Mesodermal cell (in vitro differentiated cells): ENCODE measurements at regions not wholly inside any gene's neighbourhood (a gene's known extent, or its start where the extent isn't known, plus 50 kb on each side); places are given as distances from the start of the nearest gene placed in this dataset.
"Not testable (repeated sequence)": the region's sequence is repeated elsewhere in the genome, so short reads cannot be mapped to it uniquely, and the experiment has no call there.

Experiments
- H3K27ac ChIP-seq: 2 replicates; pipeline ENCODE4 v1.7.0; 2013; ENCODE audit warnings: mild to moderate bottlenecking, low read depth, low read length, moderate library complexity; ENCODE audit not compliant: severe bottlenecking
- H3K36me3 ChIP-seq: 2 replicates; pipeline ENCODE4 v1.7.1; 2013; ENCODE audit warnings: mild to moderate bottlenecking, low read length, moderate library complexity; ENCODE audit not compliant: control insufficient read depth, insufficient read depth
- H3K4me1 ChIP-seq: one replicate; pipeline ENCODE4 v1.7.1; 2013; ENCODE audit warnings: mild to moderate bottlenecking, low read length; ENCODE audit not compliant: insufficient read depth, control insufficient read depth, poor library complexity, severe bottlenecking
- H3K4me3 ChIP-seq: 2 replicates; pipeline ENCODE4 v1.7.0; 2013; ENCODE audit warnings: low read length, control low read depth, mild to moderate bottlenecking; ENCODE audit not compliant: insufficient read depth, poor library complexity, severe bottlenecking; ENCODE audit errors: extremely low read depth
- H3K9me3 ChIP-seq: 2 replicates; pipeline ENCODE4 v1.7.1; 2013; ENCODE audit warnings: mild to moderate bottlenecking, low read length, moderate library complexity; ENCODE audit not compliant: control insufficient read depth
- WGBS, 2 experiments: methylation state at CpG; one replicate each; pipeline ENCODE4 v1.1.5; 2013; ENCODE audit warnings: missing lambda C conversion rate in 2 of 2; ENCODE audit not compliant: insufficient coverage in 2 of 2; 5-methylcytosine and 5-hydroxymethylcytosine counted together

DNA sequence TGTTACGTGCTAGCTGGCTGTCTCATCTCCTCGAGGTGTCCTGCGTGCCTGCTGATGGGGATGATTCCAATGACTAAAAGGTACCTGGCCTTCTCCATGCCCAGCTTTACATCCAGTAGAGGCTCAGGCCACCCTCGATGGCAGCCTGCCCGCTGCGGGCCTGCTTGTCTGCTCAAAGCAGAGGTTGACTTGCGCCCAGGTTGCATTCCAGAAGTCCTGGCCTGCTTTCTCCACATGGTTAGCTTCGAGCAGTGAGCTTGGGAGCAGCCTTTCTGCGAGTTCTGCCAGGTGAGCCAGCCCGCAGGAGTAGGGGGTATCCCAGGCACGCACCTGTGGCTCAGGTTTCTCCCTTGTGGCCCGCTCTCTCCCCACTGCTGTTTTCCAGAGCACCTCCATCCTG lies 175.0 kb upstream of the PLGLB2 start:
- H3K4me3 ChIP-seq, H3K36me3 ChIP-seq, H3K27ac ChIP-seq, H3K4me1 ChIP-seq, H3K9me3 ChIP-seq: not testable (repeated sequence)
- no CpG with 5 or more reads among the region's 12 CpGs for WGBS, 2 experiments

DNA sequence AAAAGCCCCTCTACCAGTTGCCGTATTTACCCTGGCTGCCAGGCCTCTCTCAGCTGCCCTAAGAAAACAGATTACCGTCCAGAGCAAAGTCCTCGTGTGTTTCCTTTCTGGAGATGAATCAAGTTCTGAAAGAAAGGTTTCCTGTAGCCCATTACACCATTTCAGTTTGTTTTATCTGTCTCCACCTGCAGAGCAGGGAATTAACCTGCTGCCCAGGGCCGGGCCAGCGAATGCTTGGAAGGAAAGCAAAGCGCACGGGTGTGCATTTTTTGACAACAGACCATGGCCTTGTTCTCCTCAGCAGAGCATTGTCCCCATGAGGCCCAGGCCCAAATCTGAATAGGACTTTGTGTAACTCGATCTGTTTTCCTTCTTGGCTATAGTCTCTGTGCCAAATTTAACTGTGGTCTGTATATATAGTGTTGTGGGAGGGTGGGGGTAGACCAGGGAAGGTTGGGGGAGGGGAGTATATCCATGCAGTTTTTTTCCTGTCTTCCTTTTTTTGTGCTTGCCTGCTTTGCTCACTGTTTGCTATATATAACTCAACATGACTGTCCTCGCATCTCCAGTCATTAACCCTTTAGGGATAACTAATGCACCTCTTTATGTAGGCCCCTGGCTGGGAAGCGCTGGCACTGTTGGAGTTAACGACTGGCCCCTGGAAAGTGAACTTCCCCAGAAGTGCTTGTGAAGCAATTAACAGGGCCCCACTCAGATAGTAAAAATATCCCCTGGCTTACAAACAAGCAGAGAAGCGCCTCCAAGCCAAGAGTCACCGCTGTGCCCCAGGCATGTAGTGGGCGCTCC lies 174.3 kb upstream of the PLGLB2 start:
- no CpG with 5 or more reads among the region's 14 CpGs for WGBS, 2 experiments
- not testable (repeated sequence) for H3K27ac ChIP-seq, H3K4me1 ChIP-seq, H3K36me3 ChIP-seq, H3K9me3 ChIP-seq, H3K4me3 ChIP-seq

DNA sequence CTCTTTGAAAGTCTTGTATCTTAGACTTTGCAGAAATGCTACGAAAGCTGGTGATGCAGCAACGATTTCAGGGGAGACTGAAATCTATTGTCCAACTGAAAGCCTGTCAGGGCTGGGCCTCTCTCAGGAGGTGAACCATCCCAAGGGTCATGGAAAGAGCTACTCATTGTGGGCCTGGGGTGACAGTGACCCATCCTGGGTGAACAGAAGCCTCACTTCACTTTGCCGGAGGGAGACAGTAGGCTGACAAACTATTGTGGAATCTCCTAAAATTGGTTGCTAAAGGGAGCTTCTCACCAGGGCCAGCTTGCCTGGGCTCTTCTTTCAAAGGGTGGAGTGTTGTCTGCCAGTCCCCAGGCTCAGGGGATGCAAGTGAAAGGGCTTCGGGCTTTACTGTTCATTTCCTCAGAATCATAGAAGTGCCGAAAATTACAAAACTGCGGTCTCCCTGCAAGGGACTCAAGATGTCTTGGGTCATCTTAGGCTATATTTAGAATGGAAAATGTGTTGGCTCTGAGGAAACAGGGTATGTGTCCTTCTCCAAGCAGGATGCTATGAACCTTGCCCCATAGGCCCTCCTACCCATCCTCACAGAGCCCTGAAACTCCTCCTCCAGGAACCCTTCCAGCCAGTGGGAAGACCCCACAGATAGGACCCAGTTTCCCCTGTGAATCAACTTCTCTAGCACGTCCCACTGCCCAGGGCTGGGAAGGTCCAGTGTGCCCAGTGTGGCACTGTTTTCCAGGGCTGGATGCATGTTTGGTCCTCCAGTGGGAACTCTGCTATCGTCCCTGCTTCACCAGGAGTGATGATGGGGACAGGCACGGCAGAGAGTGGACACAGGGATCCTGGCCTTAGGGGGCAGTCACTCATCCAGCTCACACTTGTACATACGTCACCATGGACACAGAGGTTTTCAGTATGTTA lies 173.4 kb upstream of the PLGLB2 start:
- H3K9me3 ChIP-seq, H3K4me3 ChIP-seq, H3K27ac ChIP-seq, H3K36me3 ChIP-seq, H3K4me1 ChIP-seq: not testable (repeated sequence)
- WGBS, 2 experiments, result 60% methylated on average over 1 of the region's 10 CpGs; no CpG with 5 or more reads in 1 of the 2 experiments

DNA sequence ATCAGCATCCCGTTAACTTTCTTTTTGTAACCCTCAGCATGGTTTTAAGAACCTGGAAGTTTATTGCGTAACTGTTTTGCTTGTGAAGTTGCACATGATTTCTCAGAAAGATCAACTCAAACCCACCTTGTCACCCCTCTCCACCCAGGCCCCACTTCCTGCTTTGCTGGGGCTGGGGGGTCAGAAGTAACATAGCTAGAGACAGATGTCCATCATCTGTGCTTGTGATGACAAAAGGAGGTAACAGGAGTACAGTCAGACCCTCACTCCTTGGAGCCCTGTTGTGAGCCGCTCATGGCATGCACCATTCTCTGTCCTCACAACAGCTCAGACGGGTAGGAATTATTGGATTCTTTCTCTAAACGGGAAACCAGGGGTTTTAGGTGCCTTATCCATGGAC lies 172.7 kb upstream of the PLGLB2 start:
- not testable (repeated sequence) for H3K36me3 ChIP-seq, H3K4me1 ChIP-seq, H3K27ac ChIP-seq, H3K4me3 ChIP-seq, H3K9me3 ChIP-seq
- WGBS, 2 experiments, result 100% methylated on average over 1 of the region's 5 CpGs; no CpG with 5 or more reads in 1 of the 2 experiments

DNA sequence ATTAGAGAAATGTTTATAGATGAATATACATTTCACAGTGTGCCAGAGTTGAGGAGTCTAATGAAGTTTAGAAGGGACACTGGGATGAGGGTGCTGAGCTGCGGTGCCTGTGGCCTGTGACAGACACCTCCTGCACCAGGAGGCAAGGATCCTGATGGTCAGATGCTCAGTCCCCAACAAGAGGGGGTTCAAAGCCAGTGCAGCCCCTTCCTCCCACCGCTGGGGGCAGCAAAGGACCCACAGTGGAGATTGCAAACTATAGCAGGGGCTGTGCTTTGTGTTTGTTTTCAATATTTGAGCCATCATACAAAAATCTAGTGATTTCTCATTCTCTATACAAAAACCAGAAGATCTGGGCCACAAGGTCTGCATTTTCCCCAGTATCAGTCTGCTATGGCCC lies 170.5 kb upstream of the PLGLB2 start:
- no CpG with 5 or more reads among the region's 2 CpGs for WGBS, 2 experiments
- H3K9me3 ChIP-seq, H3K27ac ChIP-seq, H3K4me1 ChIP-seq, H3K36me3 ChIP-seq, H3K4me3 ChIP-seq: not testable (repeated sequence)

DNA sequence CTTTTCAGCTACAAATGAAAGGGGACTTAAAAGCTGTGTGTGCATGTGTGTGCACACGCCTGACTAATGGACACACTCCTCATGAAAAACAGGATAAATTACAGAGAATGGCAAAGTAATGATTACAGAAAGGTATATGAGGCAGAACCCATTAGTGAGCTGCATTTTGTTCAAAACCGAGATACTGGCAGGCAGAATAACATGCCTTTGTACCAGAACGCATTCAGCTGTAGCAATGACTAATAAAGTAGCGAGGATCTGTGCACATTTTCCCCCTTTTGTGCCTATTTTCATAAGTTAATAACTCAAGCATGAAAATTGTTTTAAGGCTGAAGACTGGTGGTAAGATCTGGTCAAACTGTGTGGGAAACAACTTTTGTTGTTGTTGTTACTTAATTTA lies 165.7 kb upstream of the PLGLB2 start:
- not testable (repeated sequence) for H3K4me3 ChIP-seq, H3K4me1 ChIP-seq, H3K9me3 ChIP-seq, H3K27ac ChIP-seq, H3K36me3 ChIP-seq
- WGBS, 2 experiments, result no CpG with 5 or more reads among the region's 4 CpGs

DNA sequence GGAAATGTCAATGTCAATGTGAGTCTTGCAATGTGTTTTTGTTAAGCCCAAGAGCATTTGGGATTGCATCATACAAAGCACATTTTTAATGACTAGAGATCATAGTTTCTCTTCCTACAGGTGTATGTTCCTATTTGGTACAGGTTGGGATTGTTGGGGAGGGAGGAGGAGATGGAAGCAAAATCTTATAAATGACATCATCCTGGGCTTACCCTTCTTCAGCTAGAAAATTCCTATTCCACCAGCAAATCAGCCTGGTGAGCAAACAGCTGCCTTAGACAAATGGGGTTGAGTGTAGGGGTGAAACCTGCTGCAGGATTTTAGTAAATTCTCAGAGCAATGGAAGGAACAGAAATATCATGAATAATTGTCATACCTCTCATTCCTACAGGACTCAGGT lies 165.3 kb upstream of the PLGLB2 start:
- H3K4me3 ChIP-seq, H3K36me3 ChIP-seq, H3K27ac ChIP-seq, H3K4me1 ChIP-seq, H3K9me3 ChIP-seq: not testable (repeated sequence)

DNA sequence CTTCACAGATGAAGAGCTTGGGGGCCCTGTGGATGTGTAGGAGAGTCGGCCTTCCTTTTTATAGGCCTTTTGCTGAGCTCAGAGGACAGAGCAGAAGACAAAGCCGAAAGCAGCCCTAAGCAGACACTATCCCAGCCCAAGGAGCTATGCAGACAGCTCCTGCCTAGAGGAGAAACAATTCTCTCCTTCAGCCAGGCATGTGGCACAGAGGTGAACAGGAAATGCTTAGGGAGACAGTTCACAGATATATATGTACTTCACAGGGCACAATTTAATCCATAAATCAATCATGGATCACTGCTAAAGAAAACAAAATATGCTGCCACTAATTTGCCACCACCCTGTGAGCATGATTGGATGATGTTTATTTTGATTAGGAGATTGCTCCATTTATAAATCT lies 164.5 kb upstream of the PLGLB2 start:
- H3K36me3 ChIP-seq, H3K9me3 ChIP-seq, H3K4me1 ChIP-seq, H3K27ac ChIP-seq, H3K4me3 ChIP-seq: not testable (repeated sequence)
- WGBS, 2 experiments, result no CpG with 5 or more reads among the region's 2 CpGs

DNA sequence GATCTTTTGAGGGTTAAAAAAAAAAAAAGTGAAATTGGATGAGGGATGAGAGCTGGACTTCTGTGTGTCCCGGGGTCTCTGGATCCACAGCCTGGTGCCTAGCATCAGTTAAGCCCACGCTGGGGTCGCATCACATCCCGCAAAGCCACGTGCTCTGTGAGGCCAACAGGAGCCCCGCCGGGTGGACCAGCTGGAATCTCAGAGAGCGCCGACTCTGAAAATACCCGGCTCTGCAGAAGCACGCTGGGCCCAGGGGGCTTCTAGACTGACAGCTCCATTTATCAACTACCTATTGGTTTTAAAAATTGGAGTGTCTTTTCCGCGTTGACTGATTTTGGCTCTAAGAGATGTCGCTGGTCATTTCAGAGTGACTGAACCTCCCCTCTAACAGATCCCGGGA lies 164.1 kb upstream of the PLGLB2 start:
- H3K4me1 ChIP-seq, H3K27ac ChIP-seq, H3K36me3 ChIP-seq, H3K4me3 ChIP-seq, H3K9me3 ChIP-seq: not testable (repeated sequence)
- 97% methylated on average over 6 of the region's 15 CpGs; no CpG with 5 or more reads in 1 of the 2 experiments for WGBS, 2 experiments

DNA sequence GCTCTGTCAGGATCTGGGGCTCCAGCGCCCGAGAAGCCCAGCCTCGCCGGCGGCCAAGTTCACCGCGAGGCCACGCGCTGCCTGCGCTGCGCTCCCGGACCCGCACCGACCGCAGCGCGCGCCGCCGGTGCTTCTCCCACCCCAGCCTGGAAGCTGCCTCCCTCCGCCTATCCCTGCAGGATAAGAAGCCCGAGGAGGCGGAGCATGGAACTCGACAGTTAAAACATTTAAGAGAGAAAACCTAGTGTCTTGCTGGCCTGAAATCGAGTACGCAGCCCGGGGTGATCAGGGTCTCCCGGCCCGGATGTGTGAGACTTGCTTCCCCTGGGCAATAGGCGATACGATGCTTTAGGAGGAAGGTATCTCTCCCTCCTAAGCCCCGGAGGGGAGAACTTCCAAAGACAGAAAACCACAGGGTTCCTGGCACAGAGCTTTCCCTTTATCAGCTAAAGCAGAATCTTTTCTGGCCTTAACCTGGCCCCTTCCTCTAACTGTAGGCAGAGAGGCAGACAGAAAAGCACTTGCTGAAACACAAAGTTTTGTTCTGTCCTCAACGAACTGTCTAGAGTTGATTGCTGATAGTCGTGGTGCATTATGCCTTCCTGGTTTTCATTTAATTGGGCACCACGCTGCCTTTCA lies 163.5 kb upstream of the PLGLB2 start:
- not testable (repeated sequence) for H3K36me3 ChIP-seq, H3K4me3 ChIP-seq, H3K4me1 ChIP-seq, H3K27ac ChIP-seq, H3K9me3 ChIP-seq
- 66 to 92% methylated on average over 10 to 21 of the region's 35 CpGs for WGBS, 2 experiments

DNA sequence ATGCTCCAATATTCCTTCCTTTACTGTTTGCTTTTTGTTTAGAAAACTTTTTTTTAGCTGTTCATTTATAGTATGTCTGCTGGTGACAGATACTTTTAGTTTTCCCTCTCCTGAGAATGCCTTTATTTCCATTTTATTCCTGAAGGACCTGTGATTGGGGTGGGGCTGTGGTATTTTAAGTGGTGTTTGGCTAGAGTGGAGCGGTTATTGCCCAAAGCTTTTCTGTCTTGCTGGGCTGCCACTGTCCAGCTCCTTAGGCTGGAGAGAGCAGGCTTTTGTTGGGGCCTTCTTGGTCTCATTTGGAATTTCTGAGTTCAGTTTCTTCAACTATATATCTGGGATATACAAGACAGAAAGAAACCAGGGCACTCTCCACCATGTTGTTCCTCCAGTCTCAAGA lies 160.0 kb upstream of the PLGLB2 start:
- H3K36me3 ChIP-seq, H3K4me3 ChIP-seq, H3K9me3 ChIP-seq, H3K27ac ChIP-seq, H3K4me1 ChIP-seq: not testable (repeated sequence)
- no CpG with 5 or more reads among the region's 1 CpG for WGBS, 2 experiments
